HL-60 (cell line): ENCODE measurements at regions not wholly inside any gene's neighbourhood (a gene's known extent, or its start where the extent isn't known, plus 50 kb on each side); places are given as distances from the start of the nearest gene placed in this dataset.
"Not testable (repeated sequence)": the region's sequence is repeated elsewhere in the genome, so short reads cannot be mapped to it uniquely, and the experiment has no call there.

Experiments used
- DNase-seq, 2 experiments: peaks; one replicate each; pipeline ENCODE4 v3.0.0-alpha.2; 2010 to 2020; ENCODE audit warnings: low read depth in 1 of 2, low spot score in 1 of 2
- H3K27ac ChIP-seq: fragments of 250-450 bp; sonication (Bioruptor Pico); replicated peaks from 2 replicates; pipeline ENCODE4 v1.5.1; 2020; ENCODE audit warnings: mild to moderate bottlenecking, moderate library complexity
- H3K27me3 ChIP-seq: fragments of 250-450 bp; sonication (Bioruptor Pico); 2 replicates; pipeline ENCODE4 v1.5.1; 2021; ENCODE audit warnings: mild to moderate bottlenecking, moderate library complexity; ENCODE audit not compliant: insufficient read depth, poor library complexity, severe bottlenecking
- H3K4me3 ChIP-seq: replicated peaks from 2 replicates; pipeline ENCODE4 v1.5.1; 2011; ENCODE audit warnings: mild to moderate bottlenecking, control low read depth, low read length; ENCODE audit not compliant: insufficient read depth
- GABPA ChIP-seq: IDR thresholded peaks from 2 replicates; pipeline ENCODE4 v1.6.1; 2012; ENCODE audit warnings: low read depth
- POLR2AphosphoS5 ChIP-seq: IDR thresholded peaks from 2 replicates; pipeline ENCODE4 v1.6.1; 2012; ENCODE audit warnings: low read depth
- SPI1 ChIP-seq: IDR thresholded peaks from 2 replicates; pipeline ENCODE4 v1.6.1; 2012; ENCODE audit warnings: low read depth, mild to moderate bottlenecking, borderline replicate concordance
- TF ChIP-seq, protein P1 (sequence below): IDR thresholded peaks from 2 replicates; pipeline ENCODE4 v1.6.1; 2012; ENCODE audit warnings: low read depth; ENCODE audit not compliant: insufficient replicate concordance
- TF ChIP-seq, protein P2 (sequence below): IDR thresholded peaks from one replicate; pipeline ENCODE4 v1.5.1; 2011; ENCODE audit warnings: low read length, control low read depth, inconsistent platforms; ENCODE audit not compliant: insufficient read depth

DNA sequence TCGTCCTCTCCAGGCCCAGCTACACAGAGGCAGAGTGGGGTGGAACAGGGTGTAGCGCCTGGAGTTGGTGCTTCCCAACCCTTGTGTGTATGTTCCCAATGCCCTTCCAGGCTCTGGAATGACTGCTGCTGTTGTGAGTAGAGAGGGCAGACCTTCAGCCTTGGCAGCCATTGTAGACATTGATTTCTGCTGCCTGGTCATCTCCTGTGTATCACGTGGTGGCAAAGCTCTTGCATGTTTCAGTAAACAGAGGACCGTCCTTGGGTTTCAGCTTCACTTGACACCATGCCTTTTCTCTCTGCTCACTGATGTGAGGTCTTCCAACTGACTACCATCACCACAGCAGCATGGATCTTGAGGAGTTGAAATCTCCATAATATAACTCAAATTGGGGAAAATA is 397.9 kb downstream of the COG6 start:
- DNase-seq = no peak
- H3K27me3 ChIP-seq = no peaks in the 10 kb centered on the region
- H3K4me3 ChIP-seq = no peak overlapping the region
- H3K27ac ChIP-seq = no peak overlapping the region
- no peak for TF ChIP-seq SPI1
- no peak for TF ChIP-seq POLR2AphosphoS5
- TF ChIP-seq GABPA = no peak
- TF ChIP-seq, protein P1, sequence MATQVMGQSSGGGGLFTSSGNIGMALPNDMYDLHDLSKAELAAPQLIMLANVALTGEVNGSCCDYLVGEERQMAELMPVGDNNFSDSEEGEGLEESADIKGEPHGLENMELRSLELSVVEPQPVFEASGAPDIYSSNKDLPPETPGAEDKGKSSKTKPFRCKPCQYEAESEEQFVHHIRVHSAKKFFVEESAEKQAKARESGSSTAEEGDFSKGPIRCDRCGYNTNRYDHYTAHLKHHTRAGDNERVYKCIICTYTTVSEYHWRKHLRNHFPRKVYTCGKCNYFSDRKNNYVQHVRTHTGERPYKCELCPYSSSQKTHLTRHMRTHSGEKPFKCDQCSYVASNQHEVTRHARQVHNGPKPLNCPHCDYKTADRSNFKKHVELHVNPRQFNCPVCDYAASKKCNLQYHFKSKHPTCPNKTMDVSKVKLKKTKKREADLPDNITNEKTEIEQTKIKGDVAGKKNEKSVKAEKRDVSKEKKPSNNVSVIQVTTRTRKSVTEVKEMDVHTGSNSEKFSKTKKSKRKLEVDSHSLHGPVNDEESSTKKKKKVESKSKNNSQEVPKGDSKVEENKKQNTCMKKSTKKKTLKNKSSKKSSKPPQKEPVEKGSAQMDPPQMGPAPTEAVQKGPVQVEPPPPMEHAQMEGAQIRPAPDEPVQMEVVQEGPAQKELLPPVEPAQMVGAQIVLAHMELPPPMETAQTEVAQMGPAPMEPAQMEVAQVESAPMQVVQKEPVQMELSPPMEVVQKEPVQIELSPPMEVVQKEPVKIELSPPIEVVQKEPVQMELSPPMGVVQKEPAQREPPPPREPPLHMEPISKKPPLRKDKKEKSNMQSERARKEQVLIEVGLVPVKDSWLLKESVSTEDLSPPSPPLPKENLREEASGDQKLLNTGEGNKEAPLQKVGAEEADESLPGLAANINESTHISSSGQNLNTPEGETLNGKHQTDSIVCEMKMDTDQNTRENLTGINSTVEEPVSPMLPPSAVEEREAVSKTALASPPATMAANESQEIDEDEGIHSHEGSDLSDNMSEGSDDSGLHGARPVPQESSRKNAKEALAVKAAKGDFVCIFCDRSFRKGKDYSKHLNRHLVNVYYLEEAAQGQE = no peak
- TF ChIP-seq, protein P2, sequence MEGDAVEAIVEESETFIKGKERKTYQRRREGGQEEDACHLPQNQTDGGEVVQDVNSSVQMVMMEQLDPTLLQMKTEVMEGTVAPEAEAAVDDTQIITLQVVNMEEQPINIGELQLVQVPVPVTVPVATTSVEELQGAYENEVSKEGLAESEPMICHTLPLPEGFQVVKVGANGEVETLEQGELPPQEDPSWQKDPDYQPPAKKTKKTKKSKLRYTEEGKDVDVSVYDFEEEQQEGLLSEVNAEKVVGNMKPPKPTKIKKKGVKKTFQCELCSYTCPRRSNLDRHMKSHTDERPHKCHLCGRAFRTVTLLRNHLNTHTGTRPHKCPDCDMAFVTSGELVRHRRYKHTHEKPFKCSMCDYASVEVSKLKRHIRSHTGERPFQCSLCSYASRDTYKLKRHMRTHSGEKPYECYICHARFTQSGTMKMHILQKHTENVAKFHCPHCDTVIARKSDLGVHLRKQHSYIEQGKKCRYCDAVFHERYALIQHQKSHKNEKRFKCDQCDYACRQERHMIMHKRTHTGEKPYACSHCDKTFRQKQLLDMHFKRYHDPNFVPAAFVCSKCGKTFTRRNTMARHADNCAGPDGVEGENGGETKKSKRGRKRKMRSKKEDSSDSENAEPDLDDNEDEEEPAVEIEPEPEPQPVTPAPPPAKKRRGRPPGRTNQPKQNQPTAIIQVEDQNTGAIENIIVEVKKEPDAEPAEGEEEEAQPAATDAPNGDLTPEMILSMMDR = no peak

- not testable (repeated sequence) for H3K27me3 ChIP-seq, DNase-seq, H3K27ac ChIP-seq, H3K4me3 ChIP-seq
Measured at GRCh38 chr13:40054422-40054821, 399.0 kb downstream of the COG6 start.

DNA sequence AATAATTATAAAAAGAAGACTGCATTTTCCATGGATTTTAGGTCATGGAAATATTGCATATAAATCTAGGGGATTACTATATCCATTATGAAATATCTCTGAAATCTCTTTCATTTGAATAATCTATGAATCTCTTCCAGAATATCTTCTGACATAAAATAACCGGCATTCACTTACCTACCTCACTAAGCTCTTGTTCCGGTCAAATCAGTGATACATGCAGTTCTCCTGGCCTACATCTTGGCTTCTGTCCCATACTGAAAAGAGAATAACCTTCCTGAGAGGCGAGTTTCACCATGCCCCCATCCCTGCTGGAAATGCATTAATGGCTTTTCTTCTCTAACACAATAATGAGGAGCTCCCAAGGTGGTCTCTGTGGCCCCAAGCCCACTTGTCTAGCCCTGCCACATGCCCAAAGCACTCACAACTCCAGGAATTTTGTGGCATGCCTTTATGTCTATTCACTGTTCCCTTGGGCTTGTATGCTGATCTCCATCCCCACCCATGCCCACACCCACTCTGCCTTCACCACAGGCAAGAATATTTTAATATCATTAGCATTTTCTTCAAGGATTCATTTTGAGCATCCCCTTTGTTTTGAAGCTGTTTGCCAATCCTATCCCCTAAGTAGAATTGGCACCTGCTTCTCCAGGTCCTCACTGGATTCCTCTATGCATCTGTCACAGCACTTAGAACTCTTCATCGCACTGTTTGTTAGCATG is 401.6 kb downstream of the COG6 start:
- Histone ChIP-seq H3K27me3 (no peaks in the 10 kb centered on the region), H3K27ac (no peak overlapping the region), H3K4me3 (no peak overlapping the region)
- no peak for DNase-seq
- TF ChIP-seq, protein P2 = no peak
- TF ChIP-seq POLR2AphosphoS5 (no peak), SPI1 (no peak), GABPA (no peak)
- TF ChIP-seq, protein P1 = no peak

- no peak for TF ChIP-seq GABPA
- TF ChIP-seq POLR2AphosphoS5 = no peak
- TF ChIP-seq, protein P2 = no peak
- TF ChIP-seq, protein P1 = no peak
- no peak for TF ChIP-seq SPI1
- no peak overlapping the region for H3K4me3 ChIP-seq
- DNase-seq = no peak
Measured at GRCh38 chr13:40058757-40059236, 403.3 kb downstream of the COG6 start.

More at GRCh38 chr13:40058757-40059236, 403.3 kb downstream of the COG6 start:
- Histone ChIP-seq H3K27me3 (no peaks in the 10 kb centered on the region), H3K27ac (no peak overlapping the region)
